Caki2 (cell line): ENCODE measurements at regions not wholly inside any gene's neighbourhood (a gene's known extent, or its start where the extent isn't known, plus 50 kb on each side); places are given as distances from the start of the nearest gene placed in this dataset.
"Not testable (repeated sequence)": the region's sequence is repeated elsewhere in the genome, so short reads cannot be mapped to it uniquely, and the experiment has no call there.

Experiments used
- DNase-seq: peaks from one replicate; pipeline ENCODE4 v3.0.0-alpha.2; 2015; ENCODE audit warnings: low read depth
- in situ Hi-C: cut with HindIII; loops from 2 replicates; pipeline ENCODE4 v1.10.0; 2016; ENCODE audit warnings: low sequenced_read_pairs, low pct_unique_long_range_greater_than_20kb, mixed read lengths

DNA sequence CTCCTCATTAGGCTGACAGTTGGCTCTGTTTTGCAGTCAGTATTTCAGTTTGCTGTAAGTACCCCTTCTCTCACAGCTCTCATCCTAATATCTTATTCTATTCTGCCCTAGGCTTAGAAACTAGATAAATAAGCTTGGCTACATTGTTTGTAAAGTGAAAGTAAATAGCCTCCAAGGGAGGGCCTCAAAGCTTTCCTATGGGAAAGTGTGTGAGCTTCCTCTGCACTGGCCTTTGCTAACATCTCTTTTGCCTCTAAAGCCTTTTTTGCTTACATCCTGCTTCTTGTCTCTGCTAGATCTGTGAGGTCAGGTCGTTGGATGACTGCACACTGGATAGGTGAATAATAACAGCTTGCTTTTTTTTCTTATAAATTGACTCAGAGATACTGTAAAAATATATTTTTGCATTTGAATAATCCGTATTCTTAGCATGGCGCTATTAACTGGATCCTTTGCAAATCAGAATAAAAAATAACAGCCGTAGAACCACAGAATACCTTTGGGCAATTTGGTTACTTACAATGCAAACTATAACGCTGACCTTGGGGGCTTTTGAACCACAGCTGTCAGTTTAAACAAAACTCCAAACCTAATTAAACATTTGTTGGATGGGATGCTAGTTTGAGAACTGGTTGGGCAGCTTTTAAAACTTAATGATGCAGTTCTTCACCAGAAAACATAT lies 55.1 kb downstream of the TTC6 start:
- DNase-seq: no peak
- in situ Hi-C loops: no loop called here

DNA sequence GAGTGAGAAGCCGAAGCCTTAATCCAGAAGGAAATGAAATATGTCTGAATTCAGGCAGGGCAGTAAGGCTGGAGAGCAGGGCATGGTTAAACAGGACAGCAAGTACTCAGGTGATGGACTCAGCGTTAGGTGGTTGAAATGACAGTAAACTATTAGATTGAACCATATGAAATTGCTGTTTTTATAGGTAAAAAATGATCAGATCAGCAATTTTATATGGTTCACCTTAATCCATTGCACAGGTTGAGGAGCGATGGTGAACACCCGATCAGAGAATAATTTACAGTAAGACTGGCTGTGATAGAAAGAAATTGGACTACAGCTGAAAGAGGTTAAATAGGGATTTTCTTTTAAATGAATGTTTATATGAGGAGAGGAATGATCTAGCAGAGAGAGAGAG lies 56.6 kb downstream of the TTC6 start:
- DNase-seq: no peak
- in situ Hi-C loops: no loop called here

GRCh38 chr14:37655418-37655817 lies 60.0 kb downstream of the TTC6 start:
- in situ Hi-C loops: no loop called here

DNA sequence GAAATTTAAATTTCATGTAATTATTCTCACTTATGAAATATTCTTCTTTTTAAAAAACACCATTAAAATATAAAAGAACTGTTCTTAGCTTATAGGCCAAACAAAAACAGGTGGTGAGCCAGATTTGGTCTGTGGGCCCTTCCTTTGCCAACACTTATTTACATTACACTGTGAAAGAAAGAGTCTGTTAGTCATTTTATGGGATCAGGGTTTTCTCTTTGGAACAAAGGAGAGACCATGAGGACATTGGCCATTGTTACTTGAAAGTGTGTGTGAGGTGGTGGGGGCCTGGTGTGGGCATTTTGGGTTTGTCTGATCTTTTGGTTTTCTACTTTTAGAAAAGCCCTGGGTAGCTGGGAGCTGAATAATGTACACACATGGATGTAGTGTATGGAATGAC lies 62.7 kb downstream of the TTC6 start:
- DNase-seq: no peak
- in situ Hi-C loops: no loop called here

More at GRCh38 chr14:37655418-37655817, 60.0 kb downstream of the TTC6 start:
- peak; percentile 8 for DNase-seq

DNA sequence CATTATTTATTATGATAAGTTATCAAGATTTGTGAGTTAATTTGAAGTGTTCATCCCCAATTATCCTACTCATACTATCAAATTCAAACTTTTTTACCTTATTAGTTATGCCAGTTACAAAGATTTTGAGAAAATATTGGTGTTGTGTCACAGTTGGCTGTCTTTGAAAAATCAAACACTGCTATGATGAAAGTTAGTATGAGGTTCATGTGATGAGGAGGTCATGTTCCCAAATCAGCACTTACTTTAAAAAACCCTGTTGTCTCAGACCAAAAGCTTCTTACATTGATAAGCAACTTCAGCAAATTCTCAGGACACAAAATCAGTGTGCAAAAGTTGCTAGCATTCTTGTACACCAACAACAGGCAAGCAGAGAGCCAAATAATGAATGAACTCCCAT lies 68.1 kb downstream of the TTC6 start:
- no peak for DNase-seq
- in situ Hi-C loops: no loop called here

DNA sequence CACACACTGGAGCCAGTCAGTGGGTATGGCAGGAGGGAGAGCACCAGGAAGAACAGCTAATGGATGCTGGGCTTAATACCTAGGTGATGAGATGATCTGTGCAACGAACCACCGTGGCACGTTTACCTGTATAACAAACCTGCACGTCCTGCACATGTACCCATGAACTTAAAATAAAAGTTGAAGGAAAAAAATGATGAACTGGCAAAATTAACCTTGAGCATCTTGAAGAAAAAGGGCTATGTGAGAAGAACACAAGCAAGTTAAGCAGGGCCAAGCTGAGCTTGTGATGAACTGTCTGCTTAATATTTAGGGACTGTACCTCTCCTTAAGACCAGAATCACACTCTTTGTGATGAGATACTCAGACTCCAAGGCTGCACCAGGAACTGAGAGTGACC lies 70.0 kb downstream of the TTC6 start:
- in situ Hi-C loops: no loop called here
- DNase-seq: no peak

- DNase-seq: no peak
- in situ Hi-C loops: no loop called here
Measured at GRCh38 chr14:37665951-37666350, 70.5 kb downstream of the TTC6 start.

DNA sequence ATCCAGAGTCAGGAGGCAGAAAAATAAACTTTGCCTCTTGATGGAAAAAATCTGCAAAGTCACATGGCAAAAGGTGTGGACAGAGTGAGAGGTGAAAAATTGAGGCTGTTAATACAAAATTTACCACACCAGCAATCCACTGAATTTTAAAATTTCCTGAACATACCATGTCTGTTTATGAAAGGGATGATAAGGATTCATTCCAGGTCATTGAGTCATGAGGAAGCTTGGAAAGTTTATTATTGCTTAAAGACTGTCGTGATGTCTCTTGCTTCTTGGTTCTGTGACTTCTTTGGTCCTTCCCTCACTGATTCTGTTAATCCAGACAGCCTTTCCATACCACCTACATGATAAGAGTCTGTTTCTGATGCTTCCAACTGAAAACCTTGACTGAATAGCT lies 73.2 kb downstream of the TTC6 start:
- in situ Hi-C loops: no loop called here
- DNase-seq: peak; percentile 62

DNA sequence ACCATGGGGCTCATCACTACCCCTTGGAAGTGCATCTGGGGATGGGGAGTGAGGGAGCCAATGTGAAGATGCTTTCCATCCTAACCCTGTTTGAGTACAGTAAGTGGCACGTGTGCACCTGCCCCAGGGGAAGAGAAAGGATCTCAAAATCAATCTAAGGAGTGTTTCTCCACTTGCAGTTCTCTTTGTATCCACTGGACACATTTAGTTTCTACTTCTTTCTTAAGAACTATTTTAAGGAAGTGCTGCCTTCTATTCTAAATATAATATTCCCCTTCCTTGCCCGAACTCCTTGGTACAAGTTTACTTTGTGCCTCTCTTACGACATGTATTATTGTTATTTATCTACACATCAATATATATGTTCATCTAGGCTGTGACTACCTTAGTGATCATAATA lies 73.8 kb downstream of the TTC6 start:
- in situ Hi-C loops: no loop called here
- DNase-seq: no peak

DNA sequence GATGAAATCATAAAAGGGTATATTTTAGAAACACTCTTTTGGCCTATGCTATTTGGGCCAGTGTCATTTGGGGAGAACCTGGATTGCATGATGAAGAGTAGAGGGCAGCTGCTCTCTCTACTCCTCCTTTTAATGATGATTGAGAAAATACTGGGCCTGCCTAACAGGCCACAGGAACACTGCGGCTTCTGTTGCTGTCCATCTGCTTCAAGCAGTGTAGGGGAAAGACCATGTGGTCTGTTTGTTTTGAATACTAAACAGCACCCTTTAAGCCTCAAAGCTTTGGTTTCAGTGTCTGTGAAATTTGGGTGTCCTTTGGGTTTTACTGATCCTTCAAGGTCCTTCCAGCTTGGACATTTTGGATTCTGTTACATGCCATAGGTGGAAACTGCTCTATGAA lies 78.0 kb downstream of the TTC6 start:
- in situ Hi-C loops: no loop called here
- DNase-seq: no peak

DNA sequence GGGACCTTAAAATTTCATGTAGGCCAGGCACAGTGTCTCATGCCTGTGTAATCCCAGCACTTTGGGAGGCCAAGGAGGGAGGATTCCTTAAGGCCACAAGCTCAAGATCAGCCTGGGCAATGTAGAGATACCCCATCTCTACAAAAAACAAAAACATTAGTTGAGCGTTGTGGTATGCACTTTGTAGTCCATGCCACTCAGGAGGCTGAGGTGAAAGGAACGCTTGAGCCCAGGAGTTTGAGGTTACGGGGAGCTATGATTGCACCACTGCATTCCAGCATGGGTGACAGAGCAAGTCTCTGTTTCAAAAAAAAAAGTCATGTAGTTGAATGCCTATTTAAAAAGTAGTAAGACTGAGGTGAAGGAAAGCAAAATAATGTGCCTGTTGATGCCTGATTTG lies 83.5 kb downstream of the TTC6 start:
- in situ Hi-C loops: no loop called here
- no peak for DNase-seq

- no peak for DNase-seq
- in situ Hi-C loops: no loop called here
Measured at GRCh38 chr14:37681486-37681885, 86.1 kb downstream of the TTC6 start.

DNA sequence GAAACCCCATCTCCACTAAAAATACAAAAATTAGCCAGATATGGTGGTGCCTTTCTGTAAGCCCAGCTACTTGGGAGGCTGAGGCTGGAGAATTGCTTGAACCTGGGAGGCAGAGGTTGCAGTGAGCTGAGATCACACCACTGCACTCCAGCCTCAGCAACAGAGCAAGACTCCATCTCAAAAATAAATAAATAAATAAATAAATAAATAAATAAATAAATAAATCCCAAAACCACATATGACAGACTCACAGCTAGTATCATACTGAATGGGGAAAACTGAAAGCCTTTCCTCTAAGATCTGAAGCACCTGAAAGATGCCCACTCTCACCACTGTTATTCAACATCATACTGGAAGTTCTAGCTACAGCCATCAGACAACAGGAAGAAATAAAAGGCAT lies 97.3 kb downstream of the TTC6 start:
- in situ Hi-C loops, DNase-seq: not testable (repeated sequence)

- DNase-seq, in situ Hi-C loops: not testable (repeated sequence)
Measured at GRCh38 chr14:37693420-37693819, 98.0 kb downstream of the TTC6 start.

DNA sequence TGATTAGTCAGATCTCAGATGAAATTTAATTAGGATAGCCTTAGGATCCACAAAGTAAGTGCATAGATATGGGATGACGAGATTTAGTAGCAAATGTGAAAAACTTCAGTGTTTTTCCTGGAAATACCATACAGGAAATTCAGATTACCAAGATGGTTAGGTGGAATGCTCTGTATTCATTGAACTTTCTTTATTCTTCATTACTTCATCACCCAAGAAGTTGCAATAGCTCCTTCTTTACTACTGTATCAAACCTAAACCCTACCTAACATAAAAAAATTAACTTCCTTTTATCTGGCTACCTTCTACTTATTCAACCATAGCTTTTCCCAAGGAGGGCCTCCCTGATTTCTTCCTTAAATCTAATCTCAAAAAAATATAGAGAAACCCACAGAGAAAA lies 100.4 kb downstream of the TTC6 start:
- DNase-seq: no peak
- in situ Hi-C loops: no loop called here

DNA sequence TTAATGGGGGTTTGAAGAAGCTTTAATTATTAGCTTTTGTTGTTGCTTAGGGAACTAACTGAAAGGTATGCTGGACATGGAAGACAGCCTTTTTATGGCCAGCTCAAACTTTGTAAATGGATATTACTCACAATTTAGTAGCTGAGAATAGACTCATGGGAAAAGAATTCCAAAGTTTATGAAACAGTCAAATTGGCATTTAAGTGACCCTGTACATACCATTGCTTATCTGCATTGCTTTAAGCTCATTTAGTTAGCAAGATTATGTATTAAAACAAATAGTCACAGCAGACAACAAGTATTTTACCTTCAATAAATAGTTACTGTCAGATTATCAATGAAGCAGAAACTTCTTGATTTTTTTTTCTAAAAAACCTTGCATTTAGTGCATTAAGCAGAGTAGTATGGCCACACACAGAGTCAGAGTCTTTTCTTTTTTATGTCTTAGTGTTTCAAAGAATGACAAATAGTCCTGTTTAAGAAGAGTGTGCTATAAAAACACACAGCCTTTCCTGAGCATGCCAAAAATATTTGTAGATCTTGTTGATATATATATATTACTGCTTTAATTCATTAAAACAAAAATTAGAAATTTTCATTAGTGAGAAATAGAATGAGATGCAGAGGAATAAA lies 102.2 kb downstream of the TTC6 start:
- DNase-seq: peak; percentile 70

GRCh38 chr14:37698840-37699777 lies 103.7 kb downstream of the TTC6 start:
- in situ Hi-C loops: no loop called here
- no peak for DNase-seq

More for the DNA sequence above, 102.2 kb downstream of the TTC6 start:
- in situ Hi-C loops: no loop called here

GRCh38 chr14:37707716-37708115 lies 112.3 kb downstream of the TTC6 start:
- DNase-seq: no peak
- in situ Hi-C loops: no loop called here

- no peak for DNase-seq
- in situ Hi-C loops: no loop called here
Measured at GRCh38 chr14:37708481-37708880, 113.1 kb downstream of the TTC6 start.
